ENCODE measurements at regions not wholly inside any gene's neighbourhood (a gene's known extent, or its start where the extent isn't known, plus 50 kb on each side); places are given as distances from the start of the nearest gene placed in this dataset.

- TF ChIP-seq POLR2A (IDR thresholded peaks at IDR 0.05) = no peak
- TF ChIP-seq POLR2AphosphoS5 (IDR thresholded peaks at IDR 0.05) = no peak
- TF ChIP-seq CTCF (IDR thresholded peaks at IDR 0.05 in 8 of 11, conservative IDR thresholded peaks at IDR 0.05 in 3 of 11) = no peak
- Histone ChIP-seq H3K4me3 (no peak overlapping the region), H3K36me3 (no peaks in the 10 kb centered on the region), H3K27ac (no peak overlapping the region), H3K9me3 (peaks cover 0 to under 1% (median 0%) of the 10 kb centered on the region in 8 donors), H3K27me3 (replicated peaks in 1 of 7) (no peaks in the 10 kb centered on the region), H3K4me1 (no peaks in the 10 kb centered on the region)
- DNase-seq = no peak
- intact Hi-C loops (cut with DNase I; ENCODE audit: low total_unique reads) = no loop called here
- 39 to 56% (median 43%) methylated on average over 3 of the region's 3 CpGs for WGBS, 5 donors
Measured at GRCh38 chr2:40534528-40534927, 82.6 kb upstream of the SLC8A1 start.

DNA sequence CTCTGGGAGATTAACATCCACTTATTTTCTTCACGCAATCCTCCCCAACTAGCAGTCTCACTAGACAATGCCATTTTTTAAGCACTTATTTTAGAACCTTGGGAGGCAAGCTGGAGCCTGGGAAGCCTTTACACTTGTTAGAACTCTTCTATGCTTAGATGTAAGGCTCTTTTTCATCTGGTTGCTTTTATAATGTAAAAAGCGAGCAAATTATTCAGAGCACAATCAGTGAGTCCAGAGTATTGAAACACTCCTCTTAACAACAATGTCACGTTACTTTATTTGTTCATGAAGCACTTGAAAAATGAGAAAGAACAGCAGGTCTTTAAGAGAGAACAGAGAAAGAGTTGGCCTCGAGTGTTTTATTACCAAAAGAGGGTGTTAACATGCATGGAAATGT lies 84.1 kb upstream of the SLC8A1 start:
- DNase-seq = no peak
- 77 to 90% (median 84%) methylated on average over 4 of the region's 4 CpGs for WGBS, 5 donors
- Histone ChIP-seq H3K4me1 (no peaks in the 10 kb centered on the region), H3K4me3 (no peak overlapping the region), H3K27ac (no peak overlapping the region), H3K36me3 (no peaks in the 10 kb centered on the region), H3K9me3 (no peaks in the 10 kb centered on the region), H3K27me3 (replicated peaks in 1 of 7) (no peaks in the 10 kb centered on the region)
- TF ChIP-seq CTCF (IDR thresholded peaks at IDR 0.05 in 8 of 11, conservative IDR thresholded peaks at IDR 0.05 in 3 of 11) = no peak
- TF ChIP-seq POLR2AphosphoS5 (IDR thresholded peaks at IDR 0.05) = no peak
- no peak for TF ChIP-seq POLR2A (IDR thresholded peaks at IDR 0.05)
- intact Hi-C loops (cut with DNase I; ENCODE audit: low total_unique reads) = no loop called here

DNA sequence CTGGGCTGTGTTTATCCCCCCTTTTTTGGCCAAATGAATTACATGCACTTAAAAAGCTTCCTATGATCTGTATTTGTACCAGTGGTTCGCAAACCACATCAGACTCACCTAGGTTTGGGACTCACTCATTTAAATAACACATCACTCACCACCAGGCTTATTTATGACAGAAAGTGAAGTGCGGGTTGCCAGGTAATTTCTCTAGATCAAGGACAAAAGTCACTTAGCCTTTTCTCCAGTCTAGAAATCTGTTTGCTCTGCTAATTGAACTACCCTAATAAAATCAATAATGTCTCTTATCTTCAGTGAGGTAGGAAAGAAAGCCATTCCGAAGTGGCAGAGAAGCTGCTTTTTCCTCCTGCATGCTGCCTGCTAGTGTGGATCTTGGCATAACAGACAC lies 88.1 kb upstream of the SLC8A1 start:
- TF ChIP-seq POLR2AphosphoS5 (IDR thresholded peaks at IDR 0.05) (no peak), CTCF (IDR thresholded peaks at IDR 0.05 in 8 of 11, conservative IDR thresholded peaks at IDR 0.05 in 3 of 11) (no peak), POLR2A (IDR thresholded peaks at IDR 0.05) (no peak)
- no peak overlapping the region for H3K4me3 ChIP-seq
- intact Hi-C loops (cut with DNase I; ENCODE audit: low total_unique reads) = no loop called here

GRCh38 chr2:40543381-40543780 lies 91.5 kb upstream of the SLC8A1 start:
- TF ChIP-seq CTCF (IDR thresholded peaks at IDR 0.05 in 8 of 11, conservative IDR thresholded peaks at IDR 0.05 in 3 of 11) (no peak), POLR2AphosphoS5 (IDR thresholded peaks at IDR 0.05) (no peak), POLR2A (IDR thresholded peaks at IDR 0.05) (no peak)
- Histone ChIP-seq H3K27ac (no peak overlapping the region), H3K4me1 (no peaks in the 10 kb centered on the region), H3K4me3 (no peak overlapping the region), H3K27me3 (replicated peaks in 1 of 7) (no peaks in the 10 kb centered on the region), H3K36me3 (no peaks in the 10 kb centered on the region), H3K9me3 (no peaks in the 10 kb centered on the region)
- WGBS, 5 donors = 84 to 98% (median 93%) methylated on average over 2 of the region's 2 CpGs
- DNase-seq = no peak
- intact Hi-C loops (cut with DNase I; ENCODE audit: low total_unique reads) = no loop called here

More for the DNA sequence above, 88.1 kb upstream of the SLC8A1 start:
- H3K9me3 ChIP-seq = no peaks in the 10 kb centered on the region
- DNase-seq = no peak
- H3K27ac ChIP-seq = no peak overlapping the region
- H3K27me3 ChIP-seq (replicated peaks in 1 of 7) = no peaks in the 10 kb centered on the region
- H3K4me1 ChIP-seq = no peaks in the 10 kb centered on the region
- H3K36me3 ChIP-seq = no peaks in the 10 kb centered on the region
- 84 to 97% (median 88%) methylated on average over 3 of the region's 3 CpGs for WGBS, 5 donors
